GM23248 (cell line): ENCODE measurements at regions not wholly inside any gene's neighbourhood (a gene's known extent, or its start where the extent isn't known, plus 50 kb on each side); places are given as distances from the start of the nearest gene placed in this dataset.

ENCODE experiments used
- EZH2 ChIP-seq: fragments of 200-600 bp; sonication (generic); IDR thresholded peaks from 2 replicates; pipeline ENCODE4 v1.6.1; 2018; ENCODE audit warnings: antibody characterized with exemption, mild to moderate bottlenecking; ENCODE audit not compliant: insufficient read depth, poor library complexity, severe bottlenecking
- EZH2phosphoT487 ChIP-seq: fragments of 200-600 bp; sonication (generic); IDR thresholded peaks from 2 replicates; pipeline ENCODE4 v1.6.1; 2018; ENCODE audit warnings: antibody characterized with exemption, moderate library complexity, mild to moderate bottlenecking, low read depth; ENCODE audit not compliant: insufficient read depth

DNA sequence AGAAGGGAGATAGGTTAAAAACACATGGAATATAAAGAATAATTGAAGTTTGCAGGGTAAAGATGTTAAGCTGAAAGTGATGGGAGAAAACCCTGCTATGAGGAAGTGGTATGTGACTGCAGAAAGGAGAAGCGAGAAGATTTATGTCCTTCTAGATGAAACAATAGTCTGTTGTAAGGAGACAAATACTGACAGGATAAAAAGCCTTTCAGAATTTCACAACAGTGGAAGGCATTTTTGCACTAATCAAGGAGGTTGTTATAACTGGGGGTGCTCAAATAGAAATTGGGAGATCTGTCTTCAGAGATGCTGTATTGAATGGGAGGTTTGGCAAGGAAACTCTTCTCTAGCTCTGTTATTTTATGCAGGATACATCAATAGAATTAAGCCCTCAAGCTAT, 69.6 kb downstream of the NMUR2 start:
- TF ChIP-seq EZH2 (no peak), EZH2phosphoT487 (no peak)
